ENCODE measurements at regions not wholly inside any gene's neighbourhood (a gene's known extent, or its start where the extent isn't known, plus 50 kb on each side); places are given as distances from the start of the nearest gene placed in this dataset.

DNA sequence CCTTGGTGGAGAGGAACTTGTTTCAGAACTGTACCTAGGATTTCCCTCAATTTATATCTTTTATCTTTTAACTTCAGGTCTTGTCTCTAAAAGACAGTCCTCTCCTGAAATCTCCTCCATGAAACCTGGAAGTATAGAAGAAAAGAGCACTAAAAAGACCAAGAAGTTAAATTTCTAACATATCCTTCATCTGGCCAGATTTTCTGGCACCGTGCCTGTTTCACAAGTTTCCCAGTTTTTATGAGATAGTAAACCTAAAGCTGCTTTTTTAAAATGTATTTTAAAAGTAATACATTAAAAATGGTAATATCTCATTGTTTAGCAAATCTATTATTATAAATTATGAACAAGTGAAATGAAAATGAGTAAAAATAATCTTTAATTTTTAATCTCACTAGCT is 348.3 kb upstream of the RSPO3 start:
- TF ChIP-seq, protein P1, sequence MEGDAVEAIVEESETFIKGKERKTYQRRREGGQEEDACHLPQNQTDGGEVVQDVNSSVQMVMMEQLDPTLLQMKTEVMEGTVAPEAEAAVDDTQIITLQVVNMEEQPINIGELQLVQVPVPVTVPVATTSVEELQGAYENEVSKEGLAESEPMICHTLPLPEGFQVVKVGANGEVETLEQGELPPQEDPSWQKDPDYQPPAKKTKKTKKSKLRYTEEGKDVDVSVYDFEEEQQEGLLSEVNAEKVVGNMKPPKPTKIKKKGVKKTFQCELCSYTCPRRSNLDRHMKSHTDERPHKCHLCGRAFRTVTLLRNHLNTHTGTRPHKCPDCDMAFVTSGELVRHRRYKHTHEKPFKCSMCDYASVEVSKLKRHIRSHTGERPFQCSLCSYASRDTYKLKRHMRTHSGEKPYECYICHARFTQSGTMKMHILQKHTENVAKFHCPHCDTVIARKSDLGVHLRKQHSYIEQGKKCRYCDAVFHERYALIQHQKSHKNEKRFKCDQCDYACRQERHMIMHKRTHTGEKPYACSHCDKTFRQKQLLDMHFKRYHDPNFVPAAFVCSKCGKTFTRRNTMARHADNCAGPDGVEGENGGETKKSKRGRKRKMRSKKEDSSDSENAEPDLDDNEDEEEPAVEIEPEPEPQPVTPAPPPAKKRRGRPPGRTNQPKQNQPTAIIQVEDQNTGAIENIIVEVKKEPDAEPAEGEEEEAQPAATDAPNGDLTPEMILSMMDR (IDR thresholded peaks at IDR 0.05; ENCODE audit: low read length) = no peak
- no peak for TF ChIP-seq EZH2 (IDR thresholded peaks at IDR 0.05; ENCODE audit: borderline replicate concordance, low read length)

All from OCI-LY1 (cell line).